ENCODE measurements at regions not wholly inside any gene's neighbourhood (a gene's known extent, or its start where the extent isn't known, plus 50 kb on each side); places are given as distances from the start of the nearest gene placed in this dataset.

DNA sequence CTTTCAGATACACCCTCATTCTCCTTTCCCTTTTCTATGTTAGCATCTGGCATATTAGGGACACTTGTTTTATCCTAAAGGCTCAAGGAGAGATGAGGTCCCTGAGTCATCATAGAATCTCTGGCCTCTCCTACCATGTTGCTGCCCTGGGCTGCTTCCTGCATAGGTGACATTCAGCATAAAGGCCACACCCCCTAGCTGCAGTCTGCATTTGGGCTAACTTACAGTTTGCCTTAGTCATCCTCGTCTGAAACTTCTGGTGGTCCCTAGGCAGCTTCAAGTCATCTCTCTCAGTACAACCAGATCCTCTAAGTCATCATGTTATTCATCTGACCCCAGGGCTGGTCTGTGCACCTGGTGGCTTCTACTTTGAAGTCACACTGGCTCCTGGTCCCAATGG lies 982.7 kb upstream of the NR2F2 start (continued):
- TF ChIP-seq ZFP36L1 (CRISPR knock-in tag; IDR thresholded peaks at IDR 0.05) (no peak), ZNF816 (CRISPR knock-in tag; IDR thresholded peaks at IDR 0.05; ENCODE audit: borderline replicate concordance) (no peak), ZNF160 (CRISPR knock-in tag; IDR thresholded peaks at IDR 0.05) (no peak), ZNF660 (CRISPR knock-in tag; IDR thresholded peaks at IDR 0.05; ENCODE audit: borderline replicate concordance, low read depth) (no peak)
- TF ChIP-seq, protein P1, sequence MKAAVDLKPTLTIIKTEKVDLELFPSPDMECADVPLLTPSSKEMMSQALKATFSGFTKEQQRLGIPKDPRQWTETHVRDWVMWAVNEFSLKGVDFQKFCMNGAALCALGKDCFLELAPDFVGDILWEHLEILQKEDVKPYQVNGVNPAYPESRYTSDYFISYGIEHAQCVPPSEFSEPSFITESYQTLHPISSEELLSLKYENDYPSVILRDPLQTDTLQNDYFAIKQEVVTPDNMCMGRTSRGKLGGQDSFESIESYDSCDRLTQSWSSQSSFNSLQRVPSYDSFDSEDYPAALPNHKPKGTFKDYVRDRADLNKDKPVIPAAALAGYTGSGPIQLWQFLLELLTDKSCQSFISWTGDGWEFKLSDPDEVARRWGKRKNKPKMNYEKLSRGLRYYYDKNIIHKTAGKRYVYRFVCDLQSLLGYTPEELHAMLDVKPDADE (CRISPR knock-in tag; IDR thresholded peaks at IDR 0.05), result no peak

GRCh38 chr15:95350908-95351307 lies 979.6 kb upstream of the NR2F2 start:
- no peak overlapping the region for H3K4me3 ChIP-seq (replicated peaks in 1 of 3; ENCODE audit: insufficient read depth in 1 of 3, low read depth in 2 of 3, low read length in 3 of 3)
- no peak overlapping the region for H3K27ac ChIP-seq (ENCODE audit: extremely low read length, insufficient read depth, low read length)
- POLR2A ChIA-PET, result no interaction called here
- no peak overlapping the region for H3K9ac ChIP-seq (ENCODE audit: insufficient read depth, low read depth, low read length)
- H3K4me1 ChIP-seq (ENCODE audit: insufficient read depth, low read length), result no peaks in the 10 kb centered on the region
- no peaks in the 10 kb centered on the region for H3K27me3 ChIP-seq (ENCODE audit: control insufficient read depth in 1 of 2, insufficient read depth in 2 of 2, low read length in 2 of 2)
- no TSS peak for BruUV-seq (replicated peaks)
- H2AFZ ChIP-seq (ENCODE audit: low read length), result no peak overlapping the region
- CTCF ChIA-PET (ENCODE audit: low intra/inter-chr PET ratio, low total read pairs), result no interaction called here
- WGBS (ENCODE audit: low lambda C conversion rate), result 2% methylated on average over 3 of the region's 3 CpGs
- DNase-seq (ENCODE audit: low spot score), result no peak
- no peak for ATAC-seq
- in situ Hi-C loops (cut with HindIII; ENCODE audit: extremely low pct_ligation_motif_present, low pct_unique_long_range_greater_than_20kb), result no loop called here
- H3K9me3 ChIP-seq (ENCODE audit: low read length), result peaks cover 89% of the 10 kb centered on the region
- no peaks in the 10 kb centered on the region for H3K79me2 ChIP-seq (ENCODE audit: insufficient read depth, low read length)
- FAIRE-seq, result no peak
- H3K36me3 ChIP-seq (replicated peaks in 1 of 2; ENCODE audit: control insufficient read depth in 1 of 2, insufficient read depth in 2 of 2, low read length in 2 of 2), result no peaks in the 10 kb centered on the region
- intact Hi-C loops (cut with micrococcal nuclease; ENCODE audit: unreplicated experiment), result no loop called here
- H4K20me1 ChIP-seq (ENCODE audit: insufficient read depth, low read length), result no peaks in the 10 kb centered on the region
- H3K4me2 ChIP-seq (ENCODE audit: low read depth, low read length), result no peak overlapping the region
- TF ChIP-seq ZKSCAN5 (CRISPR knock-in tag; IDR thresholded peaks at IDR 0.05), result no peak
- TF ChIP-seq ZNF333 (CRISPR knock-in tag; IDR thresholded peaks at IDR 0.05; ENCODE audit: borderline replicate concordance), result no peak
- no peak for TF ChIP-seq SIN3A (IDR thresholded peaks at IDR 0.05; ENCODE audit: borderline replicate concordance, low read depth, low read length)
- no peak for TF ChIP-seq TEF (CRISPR knock-in tag; IDR thresholded peaks at IDR 0.05)
- TF ChIP-seq HBP1 (CRISPR knock-in tag; IDR thresholded peaks at IDR 0.05; ENCODE audit: low read depth), result no peak
- no peak for TF ChIP-seq MBD4 (IDR thresholded peaks at IDR 0.05; ENCODE audit: borderline replicate concordance, low read length)
- TF ChIP-seq MZF1 (CRISPR knock-in tag; IDR thresholded peaks at IDR 0.05; ENCODE audit: borderline replicate concordance), result no peak
- TF ChIP-seq POLR2AphosphoS5 (IDR thresholded peaks at IDR 0.05; ENCODE audit: low read depth, low read length), result no peak
- TF ChIP-seq TBL1XR1 (IDR thresholded peaks at IDR 0.05; ENCODE audit: borderline replicate concordance, low read length, partially characterized antibody), result no peak
- TF ChIP-seq ZNF337 (CRISPR knock-in tag; IDR thresholded peaks at IDR 0.05; ENCODE audit: borderline replicate concordance, low read depth), result no peak
- TF ChIP-seq, protein P2, sequence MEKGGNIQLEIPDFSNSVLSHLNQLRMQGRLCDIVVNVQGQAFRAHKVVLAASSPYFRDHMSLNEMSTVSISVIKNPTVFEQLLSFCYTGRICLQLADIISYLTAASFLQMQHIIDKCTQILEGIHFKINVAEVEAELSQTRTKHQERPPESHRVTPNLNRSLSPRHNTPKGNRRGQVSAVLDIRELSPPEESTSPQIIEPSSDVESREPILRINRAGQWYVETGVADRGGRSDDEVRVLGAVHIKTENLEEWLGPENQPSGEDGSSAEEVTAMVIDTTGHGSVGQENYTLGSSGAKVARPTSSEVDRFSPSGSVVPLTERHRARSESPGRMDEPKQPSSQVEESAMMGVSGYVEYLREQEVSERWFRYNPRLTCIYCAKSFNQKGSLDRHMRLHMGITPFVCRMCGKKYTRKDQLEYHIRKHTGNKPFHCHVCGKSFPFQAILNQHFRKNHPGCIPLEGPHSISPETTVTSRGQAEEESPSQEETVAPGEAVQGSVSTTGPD (CRISPR knock-in tag; IDR thresholded peaks at IDR 0.05), result no peak
- no peak for TF ChIP-seq SYNCRIP (IDR thresholded peaks at IDR 0.05; ENCODE audit: insufficient read depth, low read depth, low read length)
- TF ChIP-seq EZH2 (conservative IDR thresholded peaks at IDR 0.05; ENCODE audit: low read depth, low read length), result no peak
- TF ChIP-seq ETV6 (CRISPR knock-in tag; conservative IDR thresholded peaks at IDR 0.05), result no peak
- TF ChIP-seq ZNF678 (CRISPR knock-in tag; IDR thresholded peaks at IDR 0.05), result no peak
- no peak for TF ChIP-seq ZNF724P (CRISPR knock-in tag; IDR thresholded peaks at IDR 0.05; ENCODE audit: borderline replicate concordance)
- TF ChIP-seq CCDC6 (CRISPR knock-in tag; IDR thresholded peaks at IDR 0.05), result no peak
